OCI-LY7 (cell line): ENCODE measurements at regions not wholly inside any gene's neighbourhood (a gene's known extent, or its start where the extent isn't known, plus 50 kb on each side); places are given as distances from the start of the nearest gene placed in this dataset.
"Not testable (repeated sequence)": the region's sequence is repeated elsewhere in the genome, so short reads cannot be mapped to it uniquely, and the experiment has no call there.

Experiments
- BruUV-seq: library from RNA; stranded (reverse); fragments of 400-500 nt; replicated peaks from 2 replicates; lab custom pipeline; 2021; lab: Mats Ljungman, UMichigan
- CTCF ChIA-PET: fragments of 300-600 bp; sonication (Branson Sonifier 250); formaldehyde crosslinking; loops from one replicate; lab custom pipeline; 2022; ENCODE audit warnings: antibody characterized with exemption; ENCODE audit not compliant: unreplicated experiment; lab: Charles Lee
- POLR2A ChIA-PET: fragments of 300-600 bp; sonication (Branson Sonifier 250); formaldehyde crosslinking; loops from one replicate; lab custom pipeline; 2022; ENCODE audit warnings: antibody characterized with exemption; lab: Charles Lee
- DNase-seq: peaks from one replicate; pipeline ENCODE4 v3.0.0-alpha.2; 2015; ENCODE audit warnings: low spot score
- H2AFZ ChIP-seq: fragments of 200-600 bp; sonication (generic), shearing (Covaris generic); 2 replicates; pipeline ENCODE4 v1.6.1; 2014; ENCODE audit warnings: mild to moderate bottlenecking, antibody characterized with exemption, low read length, moderate library complexity
- H3K27ac ChIP-seq: fragments of 200-600 bp; sonication (generic); 2 replicates; pipeline ENCODE4 v1.5.1; 2014; ENCODE audit warnings: mixed run types, low read depth, mild to moderate bottlenecking, moderate library complexity, low read length, inconsistent platforms; ENCODE audit not compliant: poor library complexity, severe bottlenecking
- H3K36me3 ChIP-seq: fragments of 200-600 bp; sonication (generic); 2 replicates; pipeline ENCODE4 v1.6.1; 2014; ENCODE audit warnings: mild to moderate bottlenecking, antibody characterized with exemption, low read length, moderate library complexity, mixed read lengths; ENCODE audit not compliant: insufficient read depth
- H3K4me1 ChIP-seq: fragments of 200-600 bp; sonication (generic); 2 replicates; pipeline ENCODE4 v1.5.1; 2014; ENCODE audit warnings: mild to moderate bottlenecking, low read length; ENCODE audit not compliant: insufficient read depth, poor library complexity, severe bottlenecking
- H3K4me2 ChIP-seq: fragments of 200-600 bp; sonication (generic); 2 replicates; pipeline ENCODE4 v1.6.1; 2014; ENCODE audit warnings: mild to moderate bottlenecking, low read length
- H3K4me3 ChIP-seq: fragments of 200-600 bp; sonication (generic); 2 replicates; pipeline ENCODE4 v1.5.1; 2014; ENCODE audit warnings: mild to moderate bottlenecking, low read depth, low read length; ENCODE audit not compliant: poor library complexity, severe bottlenecking
- H3K79me2 ChIP-seq: fragments of 200-600 bp; sonication (generic); 2 replicates; pipeline ENCODE4 v1.6.1; 2016; ENCODE audit warnings: low read depth, mild to moderate bottlenecking, low read length, moderate library complexity, mixed read lengths; ENCODE audit not compliant: insufficient read depth
- H3K9me2 ChIP-seq: fragments of 200-600 bp; sonication (generic); 2 replicates; pipeline ENCODE4 v1.6.1; 2016; ENCODE audit warnings: mild to moderate bottlenecking, low read length, mixed read lengths; ENCODE audit not compliant: insufficient read depth
- H3K9me3 ChIP-seq: fragments of 200-600 bp; sonication (generic); 2 replicates; pipeline ENCODE4 v1.6.1; 2014; ENCODE audit warnings: mild to moderate bottlenecking, mixed run types, low read length, mixed read lengths
- H4K20me1 ChIP-seq: fragments of 200-600 bp; sonication (generic); 2 replicates; pipeline ENCODE4 v1.6.1; 2014; ENCODE audit warnings: mild to moderate bottlenecking, antibody characterized with exemption, low read length, moderate library complexity, mixed read lengths; ENCODE audit not compliant: insufficient read depth
- EZH2phosphoT487 ChIP-seq: fragments of 200-600 bp; sonication (generic); IDR thresholded peaks from 2 replicates; pipeline ENCODE4 v1.6.1; 2018; ENCODE audit warnings: low read depth, borderline replicate concordance, mild to moderate bottlenecking, mixed run types, antibody characterized with exemption, low read length, moderate library complexity, mixed read lengths
- intact Hi-C: fragments of 100-400 bp; cut with micrococcal nuclease; formaldehyde crosslinking; loops from one replicate; pipeline ENCODE4 v1.10.0; 2022; ENCODE audit not compliant: unreplicated experiment
- TF ChIP-seq, protein P1 (sequence below): fragments of 200-600 bp; sonication (generic); conservative IDR thresholded peaks from 2 replicates; pipeline ENCODE4 v1.5.1; 2014; ENCODE audit warnings: mild to moderate bottlenecking, antibody characterized with exemption, low read length, moderate library complexity, mixed read lengths

GRCh38 chr13:110971486-110971885 lies 56.6 kb upstream of the ANKRD10 start:
- Histone ChIP-seq H3K4me1 (no peaks in the 10 kb centered on the region), H3K79me2 (no peaks in the 10 kb centered on the region), H3K4me3 (no peak overlapping the region), H3K36me3 (no peaks in the 10 kb centered on the region), H4K20me1 (no peaks in the 10 kb centered on the region), H3K27ac (no peak overlapping the region), H2AFZ (no peak overlapping the region), H3K9me3 (no peaks in the 10 kb centered on the region), H3K4me2 (no peak overlapping the region), H3K9me2 (no peaks in the 10 kb centered on the region)
- DNase-seq = no peak
- CTCF ChIA-PET = no interaction called here
- intact Hi-C loops = no loop called here
- BruUV-seq = no TSS peak
- TF ChIP-seq, protein P1, sequence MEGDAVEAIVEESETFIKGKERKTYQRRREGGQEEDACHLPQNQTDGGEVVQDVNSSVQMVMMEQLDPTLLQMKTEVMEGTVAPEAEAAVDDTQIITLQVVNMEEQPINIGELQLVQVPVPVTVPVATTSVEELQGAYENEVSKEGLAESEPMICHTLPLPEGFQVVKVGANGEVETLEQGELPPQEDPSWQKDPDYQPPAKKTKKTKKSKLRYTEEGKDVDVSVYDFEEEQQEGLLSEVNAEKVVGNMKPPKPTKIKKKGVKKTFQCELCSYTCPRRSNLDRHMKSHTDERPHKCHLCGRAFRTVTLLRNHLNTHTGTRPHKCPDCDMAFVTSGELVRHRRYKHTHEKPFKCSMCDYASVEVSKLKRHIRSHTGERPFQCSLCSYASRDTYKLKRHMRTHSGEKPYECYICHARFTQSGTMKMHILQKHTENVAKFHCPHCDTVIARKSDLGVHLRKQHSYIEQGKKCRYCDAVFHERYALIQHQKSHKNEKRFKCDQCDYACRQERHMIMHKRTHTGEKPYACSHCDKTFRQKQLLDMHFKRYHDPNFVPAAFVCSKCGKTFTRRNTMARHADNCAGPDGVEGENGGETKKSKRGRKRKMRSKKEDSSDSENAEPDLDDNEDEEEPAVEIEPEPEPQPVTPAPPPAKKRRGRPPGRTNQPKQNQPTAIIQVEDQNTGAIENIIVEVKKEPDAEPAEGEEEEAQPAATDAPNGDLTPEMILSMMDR = no peak
- no peak for TF ChIP-seq EZH2phosphoT487
- POLR2A ChIA-PET = no interaction called here

GRCh38 chr13:110967156-110967855 lies 52.4 kb upstream of the ANKRD10 start:
- H3K4me2 ChIP-seq, CTCF ChIA-PET, H4K20me1 ChIP-seq, intact Hi-C loops, H3K27ac ChIP-seq, H3K4me3 ChIP-seq, POLR2A ChIA-PET, H3K4me1 ChIP-seq, H3K9me3 ChIP-seq, H2AFZ ChIP-seq, H3K36me3 ChIP-seq, DNase-seq, BruUV-seq, H3K9me2 ChIP-seq, H3K79me2 ChIP-seq: not testable (repeated sequence)

DNA sequence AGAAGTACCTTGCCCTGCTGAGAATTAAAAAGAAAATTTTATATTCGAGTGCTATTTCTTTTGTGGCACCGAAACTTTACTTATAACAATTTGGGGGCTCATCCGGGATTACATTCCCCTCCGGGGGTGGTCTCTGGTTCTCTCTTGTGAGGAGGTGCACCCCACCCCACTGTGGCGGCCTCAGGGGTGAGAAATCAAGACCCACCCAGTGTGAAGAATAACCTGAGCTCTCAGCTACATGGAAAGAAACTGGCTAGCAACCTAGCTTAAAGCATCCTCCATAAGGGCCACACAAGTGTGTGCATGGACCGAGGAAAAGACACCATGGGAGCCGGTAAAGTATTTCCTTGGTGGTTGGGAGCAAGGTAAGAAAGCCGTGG lies 50.9 kb upstream of the ANKRD10 start:
- ChIA-PET CTCF (no interaction called here), POLR2A (no interaction called here)
- Histone ChIP-seq H3K4me2 (no peak overlapping the region), H2AFZ (no peak overlapping the region), H4K20me1 (no peaks in the 10 kb centered on the region), H3K4me1 (no peaks in the 10 kb centered on the region), H3K4me3 (no peak overlapping the region), H3K9me3 (no peaks in the 10 kb centered on the region), H3K36me3 (no peaks in the 10 kb centered on the region), H3K9me2 (no peaks in the 10 kb centered on the region), H3K27ac (no peak overlapping the region), H3K79me2 (no peaks in the 10 kb centered on the region)
- no peak for TF ChIP-seq EZH2phosphoT487
- TF ChIP-seq, protein P1 = no peak
- intact Hi-C loops = no loop called here
- no TSS peak for BruUV-seq
- DNase-seq = no peak
